ENCODE measurements at regions not wholly inside any gene's neighbourhood (a gene's known extent, or its start where the extent isn't known, plus 50 kb on each side); places are given as distances from the start of the nearest gene placed in this dataset.

DNA sequence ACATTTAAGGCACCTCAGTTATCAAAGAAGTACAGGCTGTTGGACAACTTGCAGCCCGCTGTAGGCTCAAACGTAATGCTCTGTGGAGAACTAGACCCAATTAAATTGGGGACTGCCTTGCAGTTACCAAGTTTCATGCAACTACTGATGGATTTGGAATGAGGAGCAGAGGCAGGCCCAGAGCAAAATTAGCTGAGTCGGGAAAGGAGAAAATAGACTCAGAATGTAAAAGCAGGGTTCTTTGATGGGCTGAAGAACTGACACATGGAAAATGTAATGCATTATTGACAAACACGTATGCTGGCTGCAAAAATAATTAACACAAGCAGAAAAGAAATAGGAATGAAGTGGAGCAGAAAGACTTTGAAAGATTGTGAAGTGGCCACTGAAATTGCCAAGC is 432.7 kb upstream of the HNRNPA3 start:
- ATAC-seq (no peak), DNase-seq (ENCODE audit: low spot score) (no peak), FAIRE-seq (no peak)
- in situ Hi-C loops (cut with HindIII; ENCODE audit: extremely low pct_ligation_motif_present, low pct_unique_long_range_greater_than_20kb), result no loop called here
- intact Hi-C loops (cut with micrococcal nuclease; ENCODE audit: unreplicated experiment), result no loop called here
- H3K27ac ChIP-seq (ENCODE audit: extremely low read length, insufficient read depth, low read length), result no peak overlapping the region
- H3K4me3 ChIP-seq (replicated peaks in 1 of 3; ENCODE audit: insufficient read depth in 1 of 3, low read depth in 2 of 3, low read length in 3 of 3), result no peak overlapping the region
- ChIA-PET CTCF (ENCODE audit: low intra/inter-chr PET ratio, low total read pairs) (no interaction called here), POLR2A (no interaction called here)
- H3K9ac ChIP-seq (ENCODE audit: insufficient read depth, low read depth, low read length), result no peak overlapping the region
- no peak overlapping the region for H3K4me2 ChIP-seq (ENCODE audit: low read depth, low read length)
- no TSS peak for BruUV-seq (replicated peaks)
- WGBS (ENCODE audit: low lambda C conversion rate), result 31% methylated on average over 4 of the region's 4 CpGs
- peak; percentile 65 to 83 for TF ChIP-seq MAFK (conservative IDR thresholded peaks at IDR 0.05 in 1 of 2, IDR thresholded peaks at IDR 0.05 in 1 of 2; ENCODE audit: low read length in 2 of 2)
- peak; percentile 63 for TF ChIP-seq MAFF (IDR thresholded peaks at IDR 0.05; ENCODE audit: low read depth, low read length)
- TF ChIP-seq, protein P1, sequence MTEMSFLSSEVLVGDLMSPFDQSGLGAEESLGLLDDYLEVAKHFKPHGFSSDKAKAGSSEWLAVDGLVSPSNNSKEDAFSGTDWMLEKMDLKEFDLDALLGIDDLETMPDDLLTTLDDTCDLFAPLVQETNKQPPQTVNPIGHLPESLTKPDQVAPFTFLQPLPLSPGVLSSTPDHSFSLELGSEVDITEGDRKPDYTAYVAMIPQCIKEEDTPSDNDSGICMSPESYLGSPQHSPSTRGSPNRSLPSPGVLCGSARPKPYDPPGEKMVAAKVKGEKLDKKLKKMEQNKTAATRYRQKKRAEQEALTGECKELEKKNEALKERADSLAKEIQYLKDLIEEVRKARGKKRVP (CRISPR knock-in tag; IDR thresholded peaks at IDR 0.05), result no peak
- H2AFZ ChIP-seq (ENCODE audit: low read length), result no peak overlapping the region
- H3K79me2 ChIP-seq (ENCODE audit: insufficient read depth, low read length), result no peaks in the 10 kb centered on the region
- H4K20me1 ChIP-seq (ENCODE audit: insufficient read depth, low read length), result no peaks in the 10 kb centered on the region
- H3K36me3 ChIP-seq (replicated peaks in 1 of 2; ENCODE audit: control insufficient read depth in 1 of 2, insufficient read depth in 2 of 2, low read length in 2 of 2), result no peaks in the 10 kb centered on the region
- H3K27me3 ChIP-seq (ENCODE audit: control insufficient read depth in 1 of 2, insufficient read depth in 2 of 2, low read length in 2 of 2), result no peaks in the 10 kb centered on the region
- H3K9me3 ChIP-seq (ENCODE audit: low read length), result peaks cover 7% of the 10 kb centered on the region; the same call in 1 of the 2 replicates
- no peaks in the 10 kb centered on the region for H3K4me1 ChIP-seq (ENCODE audit: insufficient read depth, low read length)

DNA sequence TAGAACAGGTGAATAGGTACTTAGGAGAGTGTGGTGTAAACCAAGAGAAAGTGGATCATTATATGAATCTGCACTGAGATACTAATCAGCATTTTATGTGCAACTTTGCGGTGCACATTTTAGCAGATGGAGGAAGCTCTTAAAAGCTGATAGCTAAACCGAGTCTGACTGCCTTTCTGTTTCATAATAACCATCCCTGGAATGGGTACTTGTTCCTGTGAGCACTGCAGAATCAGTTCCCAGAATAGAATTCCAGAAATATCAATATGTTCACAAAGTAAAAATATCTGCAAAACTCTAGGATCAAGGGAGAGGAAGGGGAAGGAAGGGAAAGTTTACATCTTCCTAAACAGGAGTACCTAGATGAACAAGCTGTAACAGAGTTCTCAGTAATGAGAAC is 432.2 kb upstream of the HNRNPA3 start:
- ChIA-PET CTCF (ENCODE audit: low intra/inter-chr PET ratio, low total read pairs) (no interaction called here), POLR2A (no interaction called here)
- Histone ChIP-seq H3K9ac (ENCODE audit: insufficient read depth, low read depth, low read length) (no peak overlapping the region), H3K27ac (ENCODE audit: extremely low read length, insufficient read depth, low read length) (no peak overlapping the region), H3K4me3 (replicated peaks in 1 of 3; ENCODE audit: insufficient read depth in 1 of 3, low read depth in 2 of 3, low read length in 3 of 3) (no peak overlapping the region), H3K79me2 (ENCODE audit: insufficient read depth, low read length) (no peaks in the 10 kb centered on the region), H3K4me1 (ENCODE audit: insufficient read depth, low read length) (no peaks in the 10 kb centered on the region), H3K36me3 (replicated peaks in 1 of 2; ENCODE audit: control insufficient read depth in 1 of 2, insufficient read depth in 2 of 2, low read length in 2 of 2) (no peaks in the 10 kb centered on the region), H3K4me2 (ENCODE audit: low read depth, low read length) (no peak overlapping the region), H2AFZ (ENCODE audit: low read length) (no peak overlapping the region), H3K9me3 (ENCODE audit: low read length) (peaks cover 7% of the 10 kb centered on the region; the same call in 1 of the 2 replicates), H3K27me3 (ENCODE audit: control insufficient read depth in 1 of 2, insufficient read depth in 2 of 2, low read length in 2 of 2) (no peaks in the 10 kb centered on the region), H4K20me1 (ENCODE audit: insufficient read depth, low read length) (no peaks in the 10 kb centered on the region)
- ATAC-seq (no peak), DNase-seq (ENCODE audit: low spot score) (no peak), FAIRE-seq (no peak)
- BruUV-seq (replicated peaks), result no TSS peak
- in situ Hi-C loops (cut with HindIII; ENCODE audit: extremely low pct_ligation_motif_present, low pct_unique_long_range_greater_than_20kb) (no loop called here), intact Hi-C loops (cut with micrococcal nuclease; ENCODE audit: unreplicated experiment) (no loop called here)
- 29% methylated on average over 2 of the region's 2 CpGs for WGBS (ENCODE audit: low lambda C conversion rate)
- no peak for TF ChIP-seq ISL2 (CRISPR knock-in tag; IDR thresholded peaks at IDR 0.05)
- TF ChIP-seq PHF8 (CRISPR knock-in tag; IDR thresholded peaks at IDR 0.05), result no peak
- TF ChIP-seq, protein P2, sequence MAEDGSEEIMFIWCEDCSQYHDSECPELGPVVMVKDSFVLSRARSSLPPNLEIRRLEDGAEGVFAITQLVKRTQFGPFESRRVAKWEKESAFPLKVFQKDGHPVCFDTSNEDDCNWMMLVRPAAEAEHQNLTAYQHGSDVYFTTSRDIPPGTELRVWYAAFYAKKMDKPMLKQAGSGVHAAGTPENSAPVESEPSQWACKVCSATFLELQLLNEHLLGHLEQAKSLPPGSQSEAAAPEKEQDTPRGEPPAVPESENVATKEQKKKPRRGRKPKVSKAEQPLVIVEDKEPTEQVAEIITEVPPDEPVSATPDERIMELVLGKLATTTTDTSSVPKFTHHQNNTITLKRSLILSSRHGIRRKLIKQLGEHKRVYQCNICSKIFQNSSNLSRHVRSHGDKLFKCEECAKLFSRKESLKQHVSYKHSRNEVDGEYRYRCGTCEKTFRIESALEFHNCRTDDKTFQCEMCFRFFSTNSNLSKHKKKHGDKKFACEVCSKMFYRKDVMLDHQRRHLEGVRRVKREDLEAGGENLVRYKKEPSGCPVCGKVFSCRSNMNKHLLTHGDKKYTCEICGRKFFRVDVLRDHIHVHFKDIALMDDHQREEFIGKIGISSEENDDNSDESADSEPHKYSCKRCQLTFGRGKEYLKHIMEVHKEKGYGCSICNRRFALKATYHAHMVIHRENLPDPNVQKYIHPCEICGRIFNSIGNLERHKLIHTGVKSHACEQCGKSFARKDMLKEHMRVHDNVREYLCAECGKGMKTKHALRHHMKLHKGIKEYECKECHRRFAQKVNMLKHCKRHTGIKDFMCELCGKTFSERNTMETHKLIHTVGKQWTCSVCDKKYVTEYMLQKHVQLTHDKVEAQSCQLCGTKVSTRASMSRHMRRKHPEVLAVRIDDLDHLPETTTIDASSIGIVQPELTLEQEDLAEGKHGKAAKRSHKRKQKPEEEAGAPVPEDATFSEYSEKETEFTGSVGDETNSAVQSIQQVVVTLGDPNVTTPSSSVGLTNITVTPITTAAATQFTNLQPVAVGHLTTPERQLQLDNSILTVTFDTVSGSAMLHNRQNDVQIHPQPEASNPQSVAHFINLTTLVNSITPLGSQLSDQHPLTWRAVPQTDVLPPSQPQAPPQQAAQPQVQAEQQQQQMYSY (CRISPR knock-in tag; IDR thresholded peaks at IDR 0.05), result no peak
- TF ChIP-seq JUND (CRISPR knock-in tag; IDR thresholded peaks at IDR 0.05), result no peak
- TF ChIP-seq, protein P3, sequence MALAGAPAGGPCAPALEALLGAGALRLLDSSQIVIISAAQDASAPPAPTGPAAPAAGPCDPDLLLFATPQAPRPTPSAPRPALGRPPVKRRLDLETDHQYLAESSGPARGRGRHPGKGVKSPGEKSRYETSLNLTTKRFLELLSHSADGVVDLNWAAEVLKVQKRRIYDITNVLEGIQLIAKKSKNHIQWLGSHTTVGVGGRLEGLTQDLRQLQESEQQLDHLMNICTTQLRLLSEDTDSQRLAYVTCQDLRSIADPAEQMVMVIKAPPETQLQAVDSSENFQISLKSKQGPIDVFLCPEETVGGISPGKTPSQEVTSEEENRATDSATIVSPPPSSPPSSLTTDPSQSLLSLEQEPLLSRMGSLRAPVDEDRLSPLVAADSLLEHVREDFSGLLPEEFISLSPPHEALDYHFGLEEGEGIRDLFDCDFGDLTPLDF (CRISPR knock-in tag; IDR thresholded peaks at IDR 0.05), result no peak
- TF ChIP-seq MATR3 (CRISPR knock-in tag; IDR thresholded peaks at IDR 0.05), result no peak
- no peak for TF ChIP-seq ZNF251 (CRISPR knock-in tag; IDR thresholded peaks at IDR 0.05)
- no peak for TF ChIP-seq PPARG (CRISPR knock-in tag; conservative IDR thresholded peaks at IDR 0.05)
- TF ChIP-seq ZFP36L1 (CRISPR knock-in tag; IDR thresholded peaks at IDR 0.05), result no peak
- no peak for TF ChIP-seq ZMAT3 (CRISPR knock-in tag; conservative IDR thresholded peaks at IDR 0.05)
- TF ChIP-seq DNMT3B (CRISPR knock-in tag; conservative IDR thresholded peaks at IDR 0.05), result no peak
- TF ChIP-seq HMG20A (CRISPR knock-in tag; IDR thresholded peaks at IDR 0.05; ENCODE audit: borderline replicate concordance), result no peak
- TF ChIP-seq SNAPC2 (CRISPR knock-in tag; IDR thresholded peaks at IDR 0.05), result no peak

All from HepG2 (cell line).